Esophagus squamous epithelium (tissue), 5 donors: ENCODE measurements at regions not wholly inside any gene's neighbourhood (a gene's known extent, or its start where the extent isn't known, plus 50 kb on each side); places are given as distances from the start of the nearest gene placed in this dataset.

Experiments used
- DNase-seq: peaks from one replicate; lab custom pipeline; 2025; lab: John Stamatoyannopoulos, UW
- H3K27ac ChIP-seq, 4 donors: fragments of 200-600 bp; sonication (generic); one replicate each; pipeline ENCODE4 v1.5.1; 2016 to 2019; ENCODE audit warnings: mild to moderate bottlenecking in 1 of 4
- H3K27me3 ChIP-seq, 4 donors: fragments of 200-600 bp; sonication (generic); 1 replicate in 3 of 4; 2 replicates in 1 of 4; pipeline versions ENCODE4 v1.5.1 to v1.6.0; 2017 to 2021; ENCODE audit warnings: antibody characterized with exemption in 1 of 4
- H3K36me3 ChIP-seq, 3 donors: fragments of 200-600 bp; sonication (generic); one replicate each; pipeline ENCODE4 v1.5.1; 2016 to 2019
- H3K4me1 ChIP-seq, 3 donors: fragments of 200-600 bp; sonication (generic); one replicate each; pipeline ENCODE4 v1.5.1; 2017 to 2019
- H3K4me3 ChIP-seq, 4 donors: fragments of 200-600 bp; sonication (generic); 1 replicate in 3 of 4; 2 replicates in 1 of 4; pipeline ENCODE4 v1.5.1; 2016 to 2019; ENCODE audit warnings: mild to moderate bottlenecking in 2 of 4, moderate library complexity in 1 of 4
- H3K9me3 ChIP-seq, 3 donors: fragments of 200-600 bp; sonication (generic); one replicate each; pipeline ENCODE4 v1.5.1; 2016 to 2019
- CTCF ChIP-seq, 6 experiments: fragments of 450-650 bp in 4 of 6; fragments of 200-600 bp in 2 of 6; sonication (generic) in 2 of 6; IDR thresholded peaks; one replicate each; pipeline ENCODE4 v1.5.1; 2016 to 2019; ENCODE audit warnings: antibody characterized with exemption in 6 of 6, mild to moderate bottlenecking in 4 of 6, moderate library complexity in 4 of 6
- POLR2A ChIP-seq, 4 donors: fragments of 450-650 bp; IDR thresholded peaks; one replicate each; pipeline ENCODE4 v1.6.1; 2017; ENCODE audit warnings: antibody characterized with exemption in 4 of 4, mild to moderate bottlenecking in 4 of 4, moderate library complexity in 3 of 4
- WGBS, 2 donors: methylation state at CpG; one replicate each; pipeline ENCODE4 v1.1.5; 2018; 5-methylcytosine and 5-hydroxymethylcytosine counted together
- intact Hi-C: fragments of 100-400 bp; cut with DNase I; formaldehyde crosslinking; loops from one replicate; pipeline ENCODE4 v1.15.0; 2022
- donor health status: DM: yes; HTN: yes; CAD: no.

- intact Hi-C loops: no loop called here
- Histone ChIP-seq H3K36me3 (no peaks in the 10 kb centered on the region), H3K4me1 (peaks cover 0 to 12% (median 2%) of the 10 kb centered on the region in 3 donors), H3K4me3 (no peak overlapping the region), H3K27me3 (peaks cover 0 to 13% (median 0%) of the 10 kb centered on the region in 4 donors), H3K9me3 (no peaks in the 10 kb centered on the region), H3K27ac (no peak overlapping the region)
- no peak for TF ChIP-seq POLR2A (IDR thresholded peaks at IDR 0.05)
- TF ChIP-seq CTCF (IDR thresholded peaks at IDR 0.05): no peak
- DNase-seq: no peak
- WGBS, 2 donors: 41 to 75% methylated on average over 2 of the region's 2 CpGs
These were observed 242.9 kb downstream of the LPIN1 start for GRCh38 chr2:11989354-11989703.

- H3K36me3 ChIP-seq: no peaks in the 10 kb centered on the region
- intact Hi-C loops: no loop called here
- 72 to 78% methylated on average over 4 of the region's 4 CpGs for WGBS, 2 donors
These were observed 244.1 kb downstream of the LPIN1 start for GRCh38 chr2:11990576-11990975.

GRCh38 chr2:11993749-11994148 is 247.3 kb downstream of the LPIN1 start:
- H3K27ac ChIP-seq: no peak overlapping the region
- WGBS, 2 donors: 62 to 100% methylated on average over 1 of the region's 1 CpG
- no peaks in the 10 kb centered on the region for H3K4me1 ChIP-seq
- no peaks in the 10 kb centered on the region for H3K27me3 ChIP-seq
- no peak overlapping the region for H3K4me3 ChIP-seq
- H3K9me3 ChIP-seq: no peaks in the 10 kb centered on the region
- no peak for DNase-seq
- TF ChIP-seq CTCF (IDR thresholded peaks at IDR 0.05): no peak
- TF ChIP-seq POLR2A (IDR thresholded peaks at IDR 0.05): no peak
- intact Hi-C loops: no loop called here
- H3K36me3 ChIP-seq: no peaks in the 10 kb centered on the region

More at GRCh38 chr2:11990576-11990975, 244.1 kb downstream of the LPIN1 start:
- Histone ChIP-seq H3K4me3 (no peak overlapping the region), H3K9me3 (no peaks in the 10 kb centered on the region), H3K27me3 (peaks cover 0 to under 1% (median 0%) of the 10 kb centered on the region in 4 donors), H3K27ac (no peak overlapping the region), H3K4me1 (peaks cover 0 to 10% (median 2%) of the 10 kb centered on the region in 3 donors)
- TF ChIP-seq CTCF (IDR thresholded peaks at IDR 0.05): no peak
- no peak for DNase-seq

- Histone ChIP-seq H3K9me3 (no peaks in the 10 kb centered on the region), H3K27ac (no peak overlapping the region), H3K36me3 (no peaks in the 10 kb centered on the region), H3K4me3 (no peak overlapping the region), H3K27me3 (peaks cover 0 to 4% (median 0%) of the 10 kb centered on the region in 4 donors), H3K4me1 (no peaks in the 10 kb centered on the region)
- TF ChIP-seq POLR2A (IDR thresholded peaks at IDR 0.05): no peak
- TF ChIP-seq CTCF (IDR thresholded peaks at IDR 0.05): no peak
- intact Hi-C loops: no loop called here
- DNase-seq: no peak
These were observed 249.0 kb downstream of the LPIN1 start for GRCh38 chr2:11995456-11995855.

GRCh38 chr2:11996618-11997017 is 250.2 kb downstream of the LPIN1 start:
- no peaks in the 10 kb centered on the region for H3K36me3 ChIP-seq
- no peaks in the 10 kb centered on the region for H3K4me1 ChIP-seq
- H3K27me3 ChIP-seq: peaks cover 0 to 7% (median 0%) of the 10 kb centered on the region in 4 donors
- no peak overlapping the region for H3K4me3 ChIP-seq
- intact Hi-C loops: no loop called here
- no peak for TF ChIP-seq POLR2A (IDR thresholded peaks at IDR 0.05)
- no peak for TF ChIP-seq CTCF (IDR thresholded peaks at IDR 0.05)
- DNase-seq: no peak
- H3K27ac ChIP-seq: no peak overlapping the region
- no peaks in the 10 kb centered on the region for H3K9me3 ChIP-seq
